ENCODE measurements at regions not wholly inside any gene's neighbourhood (a gene's known extent, or its start where the extent isn't known, plus 50 kb on each side); places are given as distances from the start of the nearest gene placed in this dataset.
"Not testable (repeated sequence)": the region's sequence is repeated elsewhere in the genome, so short reads cannot be mapped to it uniquely, and the experiment has no call there.

DNA sequence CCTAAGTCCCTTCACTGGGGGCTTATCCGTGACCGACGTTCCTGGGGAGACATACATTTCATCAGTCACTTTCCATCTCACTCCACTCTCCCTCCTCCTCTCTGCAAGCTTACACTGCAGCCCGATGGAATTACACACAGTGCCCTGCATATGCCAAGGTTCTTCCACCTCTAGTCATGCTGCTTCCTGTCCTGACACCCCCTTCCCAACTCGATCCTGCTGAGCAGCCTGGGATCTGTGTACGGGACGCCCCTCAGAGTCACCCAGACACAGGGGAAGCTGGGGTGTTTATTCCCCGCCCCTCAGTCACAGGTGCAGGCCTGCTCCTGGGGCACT lies 468.8 kb downstream of the PREX1 start:
- TF ChIP-seq, protein P1, sequence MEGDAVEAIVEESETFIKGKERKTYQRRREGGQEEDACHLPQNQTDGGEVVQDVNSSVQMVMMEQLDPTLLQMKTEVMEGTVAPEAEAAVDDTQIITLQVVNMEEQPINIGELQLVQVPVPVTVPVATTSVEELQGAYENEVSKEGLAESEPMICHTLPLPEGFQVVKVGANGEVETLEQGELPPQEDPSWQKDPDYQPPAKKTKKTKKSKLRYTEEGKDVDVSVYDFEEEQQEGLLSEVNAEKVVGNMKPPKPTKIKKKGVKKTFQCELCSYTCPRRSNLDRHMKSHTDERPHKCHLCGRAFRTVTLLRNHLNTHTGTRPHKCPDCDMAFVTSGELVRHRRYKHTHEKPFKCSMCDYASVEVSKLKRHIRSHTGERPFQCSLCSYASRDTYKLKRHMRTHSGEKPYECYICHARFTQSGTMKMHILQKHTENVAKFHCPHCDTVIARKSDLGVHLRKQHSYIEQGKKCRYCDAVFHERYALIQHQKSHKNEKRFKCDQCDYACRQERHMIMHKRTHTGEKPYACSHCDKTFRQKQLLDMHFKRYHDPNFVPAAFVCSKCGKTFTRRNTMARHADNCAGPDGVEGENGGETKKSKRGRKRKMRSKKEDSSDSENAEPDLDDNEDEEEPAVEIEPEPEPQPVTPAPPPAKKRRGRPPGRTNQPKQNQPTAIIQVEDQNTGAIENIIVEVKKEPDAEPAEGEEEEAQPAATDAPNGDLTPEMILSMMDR (conservative IDR thresholded peaks at IDR 0.05): not testable (repeated sequence)
- TF ChIP-seq EZH2 (IDR thresholded peaks at IDR 0.05; ENCODE audit: low read depth): not testable (repeated sequence)
